Astrocyte of the cerebellum (primary cell): ENCODE measurements at regions not wholly inside any gene's neighbourhood (a gene's known extent, or its start where the extent isn't known, plus 50 kb on each side); places are given as distances from the start of the nearest gene placed in this dataset.

Experiments used
- DNase-seq: peaks from one replicate; pipeline ENCODE4 v3.0.0-alpha.2; 2011; ENCODE audit warnings: low read depth
- H3K4me3 ChIP-seq: 2 replicates; pipeline ENCODE4 v1.5.1; 2011; ENCODE audit warnings: mild to moderate bottlenecking, low read depth, low read length, moderate library complexity
- in situ Hi-C: cut with HindIII; loops from 2 replicates; pipeline ENCODE4 v1.10.0; 2017; ENCODE audit warnings: low sequenced_read_pairs
- TF ChIP-seq, protein P1 (sequence below): IDR thresholded peaks from 2 replicates; pipeline ENCODE4 v1.5.1; 2012; ENCODE audit warnings: low read length, low read depth, moderate library complexity, mild to moderate bottlenecking; ENCODE audit errors: missing control alignments

DNA sequence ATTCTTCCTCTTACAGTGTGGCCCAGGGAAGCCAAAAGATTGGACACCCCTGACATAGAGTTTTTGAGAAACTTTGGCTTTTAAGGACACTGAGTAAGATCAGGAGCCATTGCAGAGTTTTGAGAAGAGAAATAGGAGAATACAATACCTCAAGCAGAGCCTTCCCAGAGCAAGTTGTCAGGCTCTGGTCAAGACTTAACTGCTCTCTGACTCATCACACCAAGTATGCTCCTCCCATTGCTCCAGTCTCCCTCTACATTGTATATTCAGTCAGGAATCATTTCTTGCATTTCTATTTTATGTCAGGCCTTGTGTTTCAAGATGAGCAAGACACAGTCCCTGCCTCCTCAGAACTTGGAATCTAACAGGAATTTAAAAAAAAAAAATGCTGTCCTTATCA is 176.4 kb upstream of the FMR1 start:
- no peak for DNase-seq
- H3K4me3 ChIP-seq = no peak overlapping the region
- in situ Hi-C loops = no loop called here
- TF ChIP-seq, protein P1, sequence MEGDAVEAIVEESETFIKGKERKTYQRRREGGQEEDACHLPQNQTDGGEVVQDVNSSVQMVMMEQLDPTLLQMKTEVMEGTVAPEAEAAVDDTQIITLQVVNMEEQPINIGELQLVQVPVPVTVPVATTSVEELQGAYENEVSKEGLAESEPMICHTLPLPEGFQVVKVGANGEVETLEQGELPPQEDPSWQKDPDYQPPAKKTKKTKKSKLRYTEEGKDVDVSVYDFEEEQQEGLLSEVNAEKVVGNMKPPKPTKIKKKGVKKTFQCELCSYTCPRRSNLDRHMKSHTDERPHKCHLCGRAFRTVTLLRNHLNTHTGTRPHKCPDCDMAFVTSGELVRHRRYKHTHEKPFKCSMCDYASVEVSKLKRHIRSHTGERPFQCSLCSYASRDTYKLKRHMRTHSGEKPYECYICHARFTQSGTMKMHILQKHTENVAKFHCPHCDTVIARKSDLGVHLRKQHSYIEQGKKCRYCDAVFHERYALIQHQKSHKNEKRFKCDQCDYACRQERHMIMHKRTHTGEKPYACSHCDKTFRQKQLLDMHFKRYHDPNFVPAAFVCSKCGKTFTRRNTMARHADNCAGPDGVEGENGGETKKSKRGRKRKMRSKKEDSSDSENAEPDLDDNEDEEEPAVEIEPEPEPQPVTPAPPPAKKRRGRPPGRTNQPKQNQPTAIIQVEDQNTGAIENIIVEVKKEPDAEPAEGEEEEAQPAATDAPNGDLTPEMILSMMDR = no peak

DNA sequence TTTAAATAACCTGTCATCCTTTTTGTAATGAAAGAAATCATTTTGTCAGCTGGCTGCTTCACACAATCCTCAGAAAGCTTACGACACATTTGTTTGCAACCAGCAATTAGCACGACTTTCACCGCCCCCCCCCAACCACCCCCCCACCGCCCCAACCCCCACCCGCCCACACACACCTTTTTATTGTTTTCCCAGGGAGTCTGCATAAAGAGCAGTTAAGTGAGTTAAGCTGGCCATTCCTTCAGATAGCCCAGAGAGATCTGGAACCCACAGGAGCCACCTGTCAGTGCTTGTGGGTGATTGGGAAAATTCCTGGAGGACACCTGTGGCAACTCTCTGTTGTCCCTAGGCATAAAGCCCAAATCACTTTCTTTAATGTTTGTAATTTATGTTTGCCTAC is 175.7 kb upstream of the FMR1 start:
- no peak overlapping the region for H3K4me3 ChIP-seq
- DNase-seq = no peak
- TF ChIP-seq, protein P1 = no peak
- in situ Hi-C loops = no loop called here

DNA sequence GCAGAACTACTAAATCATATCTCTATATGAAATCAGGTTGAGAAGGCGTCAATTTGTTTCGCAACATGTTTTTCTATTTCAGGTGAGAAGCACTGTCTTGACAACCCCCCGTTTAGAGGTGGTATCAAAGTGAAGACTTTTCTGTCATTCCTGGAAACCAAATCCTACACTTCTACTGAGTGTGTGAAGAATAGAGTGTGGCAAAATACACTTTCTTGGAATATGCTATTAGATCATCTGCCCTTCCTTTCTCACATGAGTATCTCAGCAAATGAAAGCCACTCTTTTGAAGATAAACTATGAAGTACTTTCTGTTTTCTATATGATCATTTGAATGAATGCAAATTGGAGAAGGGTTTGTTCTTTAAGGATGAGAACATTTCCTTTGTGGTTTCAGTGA is 174.0 kb upstream of the FMR1 start:
- no peak for DNase-seq
- in situ Hi-C loops = no loop called here
- TF ChIP-seq, protein P1 = no peak
- H3K4me3 ChIP-seq = no peak overlapping the region

DNA sequence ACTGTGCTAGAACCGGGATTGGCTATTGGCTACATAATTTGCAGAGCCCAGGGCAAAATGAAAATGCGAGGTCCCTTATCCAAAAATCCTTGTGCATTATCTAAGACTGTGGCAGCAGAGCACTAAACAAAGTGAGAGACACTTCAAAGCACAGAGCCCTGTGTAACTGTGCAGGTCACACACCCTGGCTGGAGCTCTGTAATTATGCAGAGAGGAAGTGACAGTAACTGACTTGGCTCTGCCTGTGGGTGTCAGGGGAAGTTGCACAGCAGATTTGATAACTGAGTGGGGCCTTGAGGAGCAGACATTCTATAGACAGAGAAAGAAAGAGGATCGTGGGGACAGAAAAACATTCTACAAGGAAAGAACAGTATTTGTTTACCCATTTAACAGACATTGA is 173.5 kb upstream of the FMR1 start:
- TF ChIP-seq, protein P1 = no peak
- in situ Hi-C loops = no loop called here
- no peak for DNase-seq
- no peak overlapping the region for H3K4me3 ChIP-seq

DNA sequence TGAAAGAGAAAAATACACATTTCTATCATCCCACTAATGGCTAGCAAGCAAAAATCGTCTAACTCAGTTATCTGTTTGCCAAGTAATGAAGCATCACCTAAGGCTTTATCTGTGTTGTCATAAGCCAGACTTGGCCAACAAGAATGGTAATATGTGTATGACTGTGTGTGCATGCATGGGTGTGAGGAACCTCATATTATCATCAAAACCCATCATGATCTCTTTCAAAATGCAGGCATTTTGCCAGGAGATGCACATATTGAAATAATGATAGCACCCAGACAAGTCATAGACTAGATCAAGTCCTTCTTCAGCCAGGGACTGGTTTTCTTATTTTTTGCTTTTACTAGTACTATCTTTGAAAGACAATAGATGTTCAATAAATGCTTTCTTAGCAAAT is 172.5 kb upstream of the FMR1 start:
- DNase-seq = no peak
- TF ChIP-seq, protein P1 = no peak
- in situ Hi-C loops = no loop called here
- H3K4me3 ChIP-seq = no peak overlapping the region

DNA sequence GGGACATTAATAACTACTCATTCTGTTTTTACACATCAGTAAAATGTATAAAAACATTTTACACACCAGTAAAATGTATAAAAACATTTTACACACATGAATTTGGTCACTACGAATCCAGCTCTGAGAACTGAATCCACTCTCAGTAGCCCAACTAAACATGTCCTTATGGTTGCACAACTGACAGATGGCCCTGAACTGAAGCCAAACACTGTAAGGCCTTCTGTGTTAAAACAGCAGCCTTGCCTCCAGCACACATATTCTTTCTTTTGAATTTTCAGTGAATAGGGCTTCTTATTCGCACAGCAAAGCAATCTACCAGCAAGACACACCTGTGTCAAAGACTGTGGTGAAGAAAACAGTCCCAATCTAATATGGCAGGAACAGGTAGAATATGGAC is 169.9 kb upstream of the FMR1 start:
- no peak overlapping the region for H3K4me3 ChIP-seq
- TF ChIP-seq, protein P1 = no peak
- in situ Hi-C loops = no loop called here

DNA sequence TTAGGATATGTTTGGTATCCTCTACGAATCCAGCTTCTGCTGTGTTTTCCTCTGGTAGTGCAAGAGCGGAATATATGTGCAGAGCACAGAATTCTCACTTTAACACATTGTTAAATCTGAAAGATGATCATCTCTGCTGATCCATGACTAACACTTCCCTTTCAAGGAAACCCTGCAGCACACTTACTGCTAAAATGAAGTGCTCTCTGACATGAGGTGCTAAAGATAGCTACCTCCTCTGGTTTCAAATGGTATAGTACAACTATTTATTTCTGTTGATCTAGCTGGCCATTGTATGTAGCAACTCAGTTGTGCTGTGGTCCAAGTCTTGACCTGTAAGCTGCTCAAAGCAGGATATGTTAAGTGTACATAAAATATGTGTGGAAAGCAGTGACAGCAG is 162.4 kb upstream of the FMR1 start:
- in situ Hi-C loops = no loop called here
- H3K4me3 ChIP-seq = no peak overlapping the region
- TF ChIP-seq, protein P1 = no peak
- no peak for DNase-seq

More for the DNA sequence above, 169.9 kb upstream of the FMR1 start:
- DNase-seq = no peak
